K562 (cell line): ENCODE measurements at regions not wholly inside any gene's neighbourhood (a gene's known extent, or its start where the extent isn't known, plus 50 kb on each side); places are given as distances from the start of the nearest gene placed in this dataset.

Source experiments
- ATAC-seq: fragments of 200-7000 bp; cut with Tn5 transposase; 3 replicates; pipeline ENCODE4 v1.9.1; 2020; ENCODE audit warnings: moderate library complexity
- BruUV-seq: library from RNA; stranded (reverse); fragments of 400-500 nt; replicated peaks from 2 replicates; lab custom pipeline; 2021; lab: Mats Ljungman, UMichigan
- CTCF ChIA-PET: fragments of 300-600 bp; formaldehyde crosslinking; extraction: SDS; loops from one replicate; lab custom pipeline; 2021; ENCODE audit warnings: low intra/inter-chr PET ratio; lab: Yijun Ruan, JAX
- POLR2A ChIA-PET: fragments of 300-600, 350-650 bp; sonication (Branson Sonifier 250); formaldehyde crosslinking; extraction: SDS; loops from one replicate; lab custom pipeline; 2021; ENCODE audit warnings: antibody characterized with exemption, inconsistent platforms; lab: Yijun Ruan, JAX
- DNase-seq, 4 experiments: peaks; one replicate each; pipeline versions ENCODE4 v3.0.0 to v3.0.0-alpha.2; 2011 to 2018; ENCODE audit warnings: low spot score in 3 of 4, mixed read lengths in 3 of 4; ENCODE audit errors: extremely low read depth in 1 of 4
- FAIRE-seq: peaks from 2 replicates; lab custom pipeline; 2011; peaks lifted over from hg19 to GRCh38; lab: Jason Lieb, UNC
- H2AFZ ChIP-seq: 2 replicates; pipeline ENCODE4 v1.6.0; 2011; ENCODE audit warnings: low read depth, low read length, control low read depth, inconsistent platforms
- H3K27ac ChIP-seq: fragments of 200-600 bp; 3 replicates; pipeline ENCODE4 v1.8.0; 2011; ENCODE audit warnings: low read depth, mild to moderate bottlenecking, control low read depth, inconsistent platforms, low read length, moderate library complexity, mixed read lengths; ENCODE audit errors: extremely low read depth
- H3K27me3 ChIP-seq, 2 experiments: fragments of 300-600 bp in 1 of 2; 2 replicates in 1 of 2; 3 replicates in 1 of 2; pipeline versions ENCODE4 v1.6.0 to v1.8.0; 2011; ENCODE audit warnings: inconsistent platforms in 2 of 2, low read length in 2 of 2, mild to moderate bottlenecking in 1 of 2, mixed read lengths in 1 of 2, moderate library complexity in 1 of 2; ENCODE audit not compliant: control insufficient read depth in 2 of 2, insufficient read depth in 2 of 2
- H3K36me3 ChIP-seq: fragments of 300-600 bp; 3 replicates; pipeline ENCODE4 v1.8.0; 2011; ENCODE audit warnings: mild to moderate bottlenecking, low read length, inconsistent platforms; ENCODE audit not compliant: control insufficient read depth, insufficient read depth
- H3K4me1 ChIP-seq, 2 experiments: fragments of 200-600 bp in 1 of 2; replicated peaks in 1 of 2; 2 replicates in 1 of 2; 3 replicates in 1 of 2; pipeline versions ENCODE4 v1.5.1 to v1.8.0; 2011; ENCODE audit warnings: inconsistent platforms in 2 of 2, low read length in 2 of 2, mild to moderate bottlenecking in 1 of 2, mixed read lengths in 1 of 2, moderate library complexity in 1 of 2; ENCODE audit not compliant: control insufficient read depth in 2 of 2, insufficient read depth in 2 of 2
- H3K4me2 ChIP-seq: 2 replicates; pipeline ENCODE4 v1.6.1; 2011; ENCODE audit warnings: low read length, control low read depth, inconsistent platforms, mixed read lengths; ENCODE audit not compliant: insufficient read depth
- H3K4me3 ChIP-seq: fragments of 200-600 bp; sonication (generic), shearing (Covaris generic); 2 replicates; pipeline ENCODE4 v1.5.1; 2016; ENCODE audit warnings: control low read depth, inconsistent platforms
- H3K79me2 ChIP-seq: fragments of 200-600 bp; 3 replicates; pipeline ENCODE4 v1.8.0; 2011; ENCODE audit warnings: low read length, inconsistent platforms; ENCODE audit not compliant: control insufficient read depth, insufficient read depth
- H3K9ac ChIP-seq, 2 experiments: 2 replicates each; pipeline versions ENCODE4 v1.6.0 to v1.6.1; 2011; ENCODE audit warnings: low read depth in 2 of 2, low read length in 2 of 2, control low read depth in 1 of 2, inconsistent platforms in 1 of 2, mild to moderate bottlenecking in 1 of 2, mixed read lengths in 1 of 2; ENCODE audit not compliant: insufficient read depth in 1 of 2
- H3K9me1 ChIP-seq: one replicate; pipeline ENCODE4 v1.6.0; 2011; ENCODE audit warnings: inconsistent platforms, mild to moderate bottlenecking, low read length, moderate library complexity; ENCODE audit not compliant: control insufficient read depth, insufficient read depth
- H3K9me3 ChIP-seq: replicated peaks from 2 replicates; pipeline ENCODE4 v1.5.1; 2011; ENCODE audit warnings: low read depth, low read length, inconsistent platforms; ENCODE audit not compliant: control insufficient read depth, insufficient read depth
- H4K20me1 ChIP-seq: replicated peaks from 2 replicates; pipeline ENCODE4 v1.6.1; 2011; ENCODE audit warnings: low read length, inconsistent platforms, mixed read lengths; ENCODE audit not compliant: control insufficient read depth, insufficient read depth
- ARNT ChIP-seq, 2 experiments: fragments of 450-650 bp; IDR thresholded peaks; 2 replicates each; pipeline ENCODE4 v1.6.1; 2016; ENCODE audit warnings: mild to moderate bottlenecking in 1 of 2
- BCL6 ChIP-seq: fragments of 250-450 bp; sonication (Bioruptor Pico); IDR thresholded peaks from 2 replicates; pipeline ENCODE4 v1.4.0; 2020
- RBFOX2 ChIP-seq: fragments of 200-400 bp; formaldehyde crosslinking; IDR thresholded peaks from 2 replicates; pipeline ENCODE4 v1.6.1; 2017; ENCODE audit warnings: low read depth, mild to moderate bottlenecking, low read length, moderate library complexity
- SMAD2 ChIP-seq: fragments of 150-350 bp; IDR thresholded peaks from 2 replicates; pipeline ENCODE4 v1.6.1; 2014; ENCODE audit warnings: low read depth, mild to moderate bottlenecking, low read length
- SMARCA4 ChIP-seq: fragments of 450-650 bp; IDR thresholded peaks from 2 replicates; pipeline ENCODE4 v1.6.1; 2016
- SP2 ChIP-seq: IDR thresholded peaks from 2 replicates; pipeline ENCODE4 v1.6.1; 2011; ENCODE audit warnings: mild to moderate bottlenecking, low read depth, low read length, moderate library complexity; ENCODE audit not compliant: poor library complexity, severe bottlenecking; ENCODE audit errors: extremely low read depth
- SRSF3 ChIP-seq: fragments of 200-400 bp; formaldehyde crosslinking; IDR thresholded peaks from 2 replicates; pipeline ENCODE4 v1.6.1; 2016; ENCODE audit warnings: mild to moderate bottlenecking, low read length, moderate library complexity; ENCODE audit not compliant: insufficient read depth
- ZNF165 ChIP-seq: fragments of 250-450 bp; sonication (Bioruptor Pico); IDR thresholded peaks from 2 replicates; pipeline ENCODE4 v1.4.0; 2020; ENCODE audit warnings: borderline replicate concordance
- ZNF41 ChIP-seq: fragments of 250-450 bp; sonication (Bioruptor Pico); conservative IDR thresholded peaks from 2 replicates; pipeline ENCODE4 v1.4.0; 2020; ENCODE audit warnings: mild to moderate bottlenecking
- WGBS: fragments of 100-300 bp; shearing (Covaris generic); methylation state at CpG from one replicate; pipeline ENCODE4 v1.1.6; 2016; ENCODE audit warnings: low coverage, mixed read lengths; ENCODE audit not compliant: insufficient coverage; ENCODE audit errors: missing lambda C conversion rate; 5-methylcytosine and 5-hydroxymethylcytosine counted together
- in situ Hi-C: fragments of 300-500 bp; cut with MboI; formaldehyde crosslinking; loops from 4 replicates; pipeline ENCODE4 v1.15.0; 2018; ENCODE audit warnings: inconsistent platforms, mixed read lengths
- intact Hi-C: fragments of 100-400 bp; cut with micrococcal nuclease; formaldehyde crosslinking; loops from 2 replicates; pipeline ENCODE4 v1.14.2; 2022
- TF ChIP-seq, protein P1 (sequence below): fragments of 250-450 bp; sonication (Bioruptor Pico); IDR thresholded peaks from 2 replicates; pipeline ENCODE4 v1.4.0; 2020; ENCODE audit warnings: borderline replicate concordance

- 0 out of 5 replicates have a peak, but pooled peaks cover 0 to 3% of the 10 kb centered on the region in 2 experiments for H3K27me3 ChIP-seq
- H2AFZ ChIP-seq = no peak overlapping the region
- DNase-seq (no peak), FAIRE-seq (no peak), ATAC-seq (no peak)
- no peak overlapping the region for H3K4me3 ChIP-seq
- TF ChIP-seq SMAD2 (no peak), ZNF41 (CRISPR knock-in tag) (no peak), SRSF3 (no peak), RBFOX2 (no peak), BCL6 (CRISPR knock-in tag) (no peak), ZNF165 (no peak), ARNT (IDR thresholded peaks at IDR 0.05) (no peak), SMARCA4 (no peak), SP2 (no peak)
- TF ChIP-seq, protein P1, sequence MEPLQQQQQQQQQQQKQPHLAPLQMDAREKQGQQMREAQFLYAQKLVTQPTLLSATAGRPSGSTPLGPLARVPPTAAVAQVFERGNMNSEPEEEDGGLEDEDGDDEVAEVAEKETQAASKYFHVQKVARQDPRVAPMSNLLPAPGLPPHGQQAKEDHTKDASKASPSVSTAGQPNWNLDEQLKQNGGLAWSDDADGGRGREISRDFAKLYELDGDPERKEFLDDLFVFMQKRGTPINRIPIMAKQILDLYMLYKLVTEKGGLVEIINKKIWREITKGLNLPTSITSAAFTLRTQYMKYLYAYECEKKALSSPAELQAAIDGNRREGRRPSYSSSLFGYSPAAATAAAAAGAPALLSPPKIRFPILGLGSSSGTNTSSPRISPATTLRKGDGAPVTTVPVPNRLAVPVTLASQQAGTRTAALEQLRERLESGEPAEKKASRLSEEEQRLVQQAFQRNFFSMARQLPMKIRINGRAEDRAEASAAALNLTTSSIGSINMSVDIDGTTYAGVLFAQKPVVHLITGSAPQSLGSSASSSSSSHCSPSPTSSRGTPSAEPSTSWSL (CRISPR knock-in tag) = no peak
- WGBS = 6% methylated on average over 2 of the region's 2 CpGs
- ChIA-PET POLR2A (interaction anchor here (0.6 kb wide), 1 partner anchor 385 kb away, joined by 3 read pairs; no protein-coding TSS in a partner anchor), CTCF (no interaction called here)
- no peak overlapping the region for H3K4me2 ChIP-seq
- H4K20me1 ChIP-seq = no peaks in the 10 kb centered on the region
- H3K27ac ChIP-seq = no peak overlapping the region
- H3K9ac ChIP-seq = no peak overlapping the region
- no TSS peak for BruUV-seq
- intact Hi-C loops = no loop called here
- in situ Hi-C loops = no loop called here
- H3K9me3 ChIP-seq = no peaks in the 10 kb centered on the region
- H3K9me1 ChIP-seq = no peaks in the 10 kb centered on the region
- no peaks in the 10 kb centered on the region for H3K4me1 ChIP-seq
- no peaks in the 10 kb centered on the region for H3K36me3 ChIP-seq
- no peaks in the 10 kb centered on the region for H3K79me2 ChIP-seq
Observed at GRCh38 chr5:109529987-109530386, 120.2 kb upstream of the PJA2 start.
